COR-L47 (cell line): ENCODE measurements at regions not wholly inside any gene's neighbourhood (a gene's known extent, or its start where the extent isn't known, plus 50 kb on each side); places are given as distances from the start of the nearest gene placed in this dataset.

ENCODE experiments used
- DNase-seq: peaks from one replicate; lab custom pipeline; 2025; lab: John Stamatoyannopoulos, UW

DNA sequence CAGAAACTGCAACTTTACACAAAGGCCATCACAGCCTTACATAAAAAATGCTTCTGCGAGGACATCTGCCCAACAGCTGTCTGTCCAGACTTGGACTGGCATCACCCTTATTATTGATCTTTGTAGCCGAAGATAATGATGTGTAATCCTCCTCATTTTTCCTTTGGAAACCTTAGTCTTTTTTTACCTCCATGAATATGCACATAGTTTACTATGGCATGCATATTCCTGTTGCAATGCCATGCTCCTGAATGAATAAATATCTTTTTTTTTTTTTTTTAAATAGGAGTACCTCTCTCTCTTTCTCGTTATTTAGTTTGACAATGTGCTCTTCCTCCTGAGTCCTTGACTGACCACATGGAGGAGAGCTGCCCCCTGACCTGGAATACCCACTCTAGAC, 409.6 kb upstream of the USP24 start:
- no peak for DNase-seq

DNA sequence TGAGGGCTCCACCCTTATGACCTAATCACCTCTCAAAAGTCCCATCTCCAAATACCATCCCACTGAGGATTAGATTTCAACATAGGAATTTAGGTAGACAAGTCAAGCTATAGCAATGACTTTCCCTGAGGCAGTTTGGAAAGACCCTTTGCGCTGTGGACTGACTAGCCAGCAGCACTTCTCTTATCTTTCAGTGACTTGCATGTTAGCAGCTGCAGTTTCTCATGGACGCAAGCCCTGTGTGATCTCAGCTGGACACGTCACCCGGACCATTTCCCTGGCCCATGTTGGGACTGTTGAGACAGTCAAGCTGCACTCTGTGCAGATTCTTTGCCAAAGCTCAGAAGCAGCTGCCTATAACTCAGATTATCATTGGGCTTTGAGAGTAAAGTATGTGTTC, 408.1 kb upstream of the USP24 start:
- DNase-seq = no peak

- no peak for DNase-seq
Measured at GRCh38 chr1:55622074-55622473, 406.9 kb upstream of the USP24 start.

- no peak for DNase-seq
Measured at GRCh38 chr1:55618199-55618598, 403.0 kb upstream of the USP24 start.

DNA sequence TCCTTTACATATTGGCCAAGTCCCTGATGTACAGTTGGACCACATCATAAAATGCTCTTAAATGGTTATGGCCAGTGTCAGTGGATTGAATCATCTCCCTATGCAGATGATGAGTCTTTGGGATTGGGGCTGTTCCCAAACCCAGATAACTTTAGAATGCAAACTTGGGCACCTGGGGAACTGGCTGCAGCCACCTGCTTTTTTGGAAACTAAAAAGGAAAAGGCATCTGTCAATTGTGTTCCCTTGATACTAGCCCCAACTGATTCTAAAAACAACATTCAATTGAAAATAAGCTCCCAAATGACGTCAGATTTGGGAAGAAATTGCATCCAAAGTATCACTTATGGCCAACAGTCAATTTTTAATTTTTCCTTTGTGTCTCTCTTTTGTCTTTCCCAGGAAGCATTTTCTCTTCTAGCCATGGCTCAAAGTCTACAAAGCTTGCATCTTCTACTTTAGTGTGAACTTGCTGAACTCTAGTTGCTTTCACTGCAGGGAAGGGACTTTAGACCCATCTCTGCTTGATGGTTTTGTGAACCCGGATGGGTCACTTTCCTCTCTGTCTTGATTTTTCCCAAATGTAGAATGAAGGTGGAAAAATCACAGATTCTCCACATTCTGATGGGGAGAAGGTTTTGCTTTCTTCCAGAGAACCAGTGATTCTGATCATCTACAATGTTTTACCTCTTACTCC, 402.3 kb upstream of the USP24 start:
- no peak for DNase-seq

- no peak for DNase-seq
Measured at GRCh38 chr1:55612988-55613387, 397.8 kb upstream of the USP24 start.

DNA sequence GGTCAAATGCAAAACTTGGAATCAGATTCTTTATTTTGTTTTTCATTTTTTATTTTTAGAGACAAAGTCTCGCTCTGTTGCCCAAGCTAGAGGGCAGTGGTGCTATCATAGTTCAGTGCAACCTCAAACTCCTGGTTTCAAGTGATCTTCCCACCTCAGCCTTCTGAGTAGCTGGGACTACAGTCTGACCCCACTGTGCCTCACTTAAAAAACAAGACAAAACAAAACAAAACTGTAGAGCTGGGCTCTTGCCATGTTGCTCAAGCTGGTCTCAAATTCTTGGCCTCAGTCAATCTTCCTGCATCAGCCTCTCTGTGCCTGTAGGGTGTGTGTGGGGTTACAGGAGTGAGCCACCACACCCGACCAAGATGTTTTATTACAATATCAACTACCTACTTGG, 396.0 kb upstream of the USP24 start:
- no peak for DNase-seq

GRCh38 chr1:55610203-55610602, 395.0 kb upstream of the USP24 start:
- no peak for DNase-seq

DNA sequence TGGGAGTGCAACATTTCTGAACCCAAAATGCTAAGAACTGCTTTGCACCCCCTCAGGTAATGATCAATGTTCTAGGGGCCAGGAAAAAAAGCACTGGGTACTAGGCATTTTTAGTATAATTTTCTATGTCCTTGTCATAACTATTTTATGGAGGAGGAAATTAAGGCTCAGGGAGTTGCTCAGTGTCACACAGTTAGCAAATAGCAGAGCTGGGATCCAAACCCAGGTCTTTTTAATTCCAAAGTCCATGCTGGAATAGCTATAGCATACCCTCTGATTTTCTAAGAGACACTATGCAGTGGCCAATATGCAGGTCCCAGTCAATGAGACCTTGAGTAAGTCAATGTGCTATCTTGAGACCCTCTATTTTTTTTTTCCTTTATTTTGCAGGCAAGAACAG, 394.5 kb upstream of the USP24 start:
- no peak for DNase-seq

- DNase-seq = no peak
Measured at GRCh38 chr1:55605155-55605554, 390.0 kb upstream of the USP24 start.

DNA sequence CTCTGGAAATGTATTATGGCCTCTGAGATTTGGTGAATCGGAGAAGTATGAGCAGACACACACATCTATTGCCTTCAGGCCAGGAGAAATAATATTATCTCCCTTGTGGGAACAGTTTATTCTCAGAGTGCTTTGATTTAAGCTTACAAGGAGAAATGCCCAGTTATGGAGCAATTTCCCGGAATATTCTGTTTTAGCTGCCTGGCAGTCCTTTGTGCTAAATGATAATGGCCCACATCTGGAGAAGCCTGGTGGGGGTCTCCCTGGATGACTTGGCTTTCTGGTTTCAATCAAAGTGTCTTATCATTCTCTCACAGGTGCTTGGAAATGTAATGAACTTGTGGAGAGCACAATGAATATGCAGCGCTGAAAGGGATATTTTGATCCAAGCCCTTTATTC, 389.6 kb upstream of the USP24 start:
- no peak for DNase-seq

DNA sequence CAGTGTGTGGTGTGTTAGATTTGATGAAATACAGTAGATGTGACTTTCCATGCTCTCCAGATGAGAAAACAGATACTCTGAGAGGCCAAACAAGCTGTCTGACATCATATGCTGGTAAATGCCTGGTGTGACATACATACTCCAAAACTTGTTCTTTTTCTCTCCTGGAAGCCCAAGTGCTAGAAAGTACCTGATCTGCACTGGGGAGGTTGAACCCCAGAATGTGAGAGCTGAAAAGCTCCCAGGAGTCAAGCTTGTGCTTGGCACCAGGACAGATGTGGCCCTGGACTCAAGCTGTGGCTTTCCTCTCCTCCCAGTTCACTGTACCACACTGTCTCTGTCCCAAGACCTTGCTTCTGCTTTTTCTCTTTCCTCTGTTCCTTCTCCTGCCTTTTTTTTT, 389.0 kb upstream of the USP24 start:
- DNase-seq = no peak

- DNase-seq = no peak
Measured at GRCh38 chr1:55600242-55600641, 385.1 kb upstream of the USP24 start.

- DNase-seq = no peak
Measured at GRCh38 chr1:55597910-55598309, 382.7 kb upstream of the USP24 start.

DNA sequence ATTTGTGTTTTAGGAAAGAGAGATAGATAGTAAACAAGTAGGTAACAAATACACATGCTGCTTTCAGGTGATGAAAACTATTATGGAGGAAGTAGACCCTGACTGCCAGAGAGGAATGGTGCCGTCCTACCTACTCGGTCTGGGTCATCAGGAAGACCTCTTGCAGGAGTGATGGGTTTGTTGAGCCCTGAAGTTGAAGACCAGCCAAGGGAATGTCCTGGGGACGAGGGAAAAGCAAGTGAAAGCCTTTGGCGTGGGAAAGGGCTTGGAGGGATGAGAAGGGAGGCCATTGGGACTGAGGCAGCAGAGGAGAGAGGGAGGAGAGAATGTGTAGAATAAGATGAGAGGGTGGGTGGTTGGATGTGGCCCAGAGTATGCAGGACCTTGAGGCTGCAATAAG, 379.5 kb upstream of the USP24 start:
- no peak for DNase-seq

DNA sequence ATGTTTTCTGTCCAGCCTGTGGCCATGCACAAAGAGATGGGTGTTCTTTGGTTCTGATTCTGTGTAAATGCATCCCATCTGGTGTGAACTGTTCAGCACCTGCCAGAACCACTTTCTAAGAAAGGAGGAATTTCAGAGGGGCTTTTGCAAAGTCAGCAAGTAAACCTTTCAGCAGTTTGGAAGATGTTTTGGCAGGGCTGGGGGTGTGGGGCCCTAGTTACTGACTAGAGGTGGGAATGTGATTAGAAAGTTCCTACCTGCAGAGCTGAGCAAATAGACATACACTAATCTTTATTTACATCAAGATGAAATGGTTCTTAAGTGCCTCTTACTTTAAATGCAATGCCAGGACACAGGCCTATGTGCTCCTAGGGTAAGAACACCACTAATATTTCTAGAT, 378.1 kb upstream of the USP24 start:
- no peak for DNase-seq

GRCh38 chr1:55592122-55592521, 377.0 kb upstream of the USP24 start:
- DNase-seq = no peak

DNA sequence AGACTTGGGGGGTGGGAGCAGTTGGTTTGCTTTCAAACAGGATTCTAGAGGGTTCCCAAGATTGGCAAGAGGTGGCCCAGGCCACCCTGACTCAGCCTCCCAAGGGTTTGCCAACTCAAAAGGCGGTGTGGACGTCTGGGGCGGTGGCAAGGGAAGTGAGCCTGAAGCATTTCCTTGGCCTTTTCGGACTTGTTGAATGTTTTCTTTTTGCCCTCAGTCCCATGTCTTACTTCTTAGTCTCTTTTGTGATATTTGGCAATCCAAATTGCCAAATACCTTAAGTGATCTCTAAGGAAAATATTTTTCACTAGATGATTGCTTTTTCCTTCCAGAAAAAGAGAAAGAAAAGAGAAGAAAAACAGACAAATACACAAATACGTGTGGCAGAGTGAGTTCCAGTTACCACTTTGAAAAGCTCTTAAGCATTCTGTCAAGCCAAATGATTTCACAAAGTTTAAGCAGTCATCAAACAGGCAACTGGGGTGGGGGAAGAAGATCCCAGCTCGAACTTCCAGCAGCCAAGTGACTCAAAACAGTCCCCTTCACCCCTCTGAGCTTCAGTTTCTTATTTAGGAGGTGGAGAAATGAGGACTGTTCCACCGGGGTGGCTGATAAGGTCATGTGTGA, 374.6 kb upstream of the USP24 start:
- no peak for DNase-seq

DNA sequence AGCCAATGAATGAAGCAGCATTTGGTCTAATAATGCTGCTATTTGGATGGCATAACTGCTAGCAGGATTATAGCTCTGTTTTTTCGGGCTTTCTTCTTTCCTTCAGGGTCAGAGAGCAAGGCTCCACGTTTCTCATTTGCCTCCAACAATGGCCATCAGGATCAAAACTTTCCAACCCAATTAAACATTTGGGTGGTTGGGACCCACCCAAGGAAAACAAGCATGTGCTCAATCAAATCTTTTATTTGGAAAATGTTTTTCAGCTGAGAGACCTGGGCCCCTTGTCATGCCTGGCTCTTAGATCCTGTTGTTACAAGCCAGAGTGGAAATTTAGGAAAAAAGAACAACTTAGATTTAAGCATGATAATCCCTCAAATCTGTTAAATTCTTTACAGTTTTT, 373.1 kb upstream of the USP24 start:
- DNase-seq = no peak

DNA sequence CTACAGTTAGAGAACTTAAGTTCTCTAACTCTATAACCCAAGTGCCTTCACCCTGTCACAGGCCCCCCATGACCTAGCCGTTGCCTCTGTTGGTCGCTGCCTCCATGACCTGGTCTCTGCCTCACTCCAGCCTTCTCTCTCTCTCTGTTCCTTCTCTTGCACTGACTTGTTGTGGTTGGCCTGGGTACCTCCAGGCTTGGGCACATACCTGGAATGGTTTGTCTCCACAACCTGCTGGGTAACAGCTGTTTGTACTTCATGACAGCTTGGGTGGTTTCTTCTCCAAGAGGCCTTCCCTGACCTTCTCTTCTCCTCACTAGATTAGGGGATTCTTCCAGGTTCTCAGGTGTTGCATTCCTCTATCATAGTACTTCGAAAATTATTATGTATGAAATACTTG, 371.6 kb upstream of the USP24 start:
- DNase-seq = no peak

DNA sequence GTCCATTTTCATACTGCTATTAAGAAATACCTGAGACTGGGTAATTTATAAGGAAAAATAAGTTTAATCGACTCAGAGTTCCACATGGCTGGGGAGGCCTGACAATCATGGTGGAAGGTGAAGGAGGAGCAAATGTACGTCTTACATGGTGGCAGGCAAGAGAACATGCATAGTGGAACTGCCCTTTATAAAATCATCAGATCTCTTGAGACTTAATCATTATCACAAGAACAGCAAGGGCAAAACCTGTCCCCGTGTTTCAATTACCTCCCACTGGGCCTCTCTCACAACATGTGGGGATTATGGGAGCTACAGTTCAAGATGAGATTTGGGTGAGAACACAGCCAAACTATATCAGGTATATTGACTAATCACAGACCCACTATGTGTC, 370.2 kb upstream of the USP24 start:
- no peak for DNase-seq

GRCh38 chr1:55584526-55585401, 369.6 kb upstream of the USP24 start:
- DNase-seq = peak; percentile 78

DNA sequence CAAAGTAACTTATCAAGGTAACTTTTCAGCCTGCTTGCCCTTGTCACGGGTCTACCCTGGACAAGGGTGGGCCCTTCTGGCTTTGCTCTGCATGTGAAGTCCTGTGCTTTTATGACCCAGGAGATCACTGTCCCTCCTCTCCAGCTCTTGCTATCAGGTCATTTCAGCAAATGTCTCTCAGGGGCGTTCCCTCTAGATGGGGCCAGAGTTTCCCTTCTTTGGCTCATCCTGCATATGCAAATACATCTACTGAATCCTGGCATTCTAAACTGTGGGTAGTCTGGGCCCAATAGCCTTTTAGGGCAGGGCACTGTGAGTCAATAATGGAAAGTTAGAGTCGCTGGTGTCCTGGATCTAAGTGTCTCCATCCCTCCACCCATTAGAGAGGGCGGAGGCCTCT, 366.9 kb upstream of the USP24 start:
- no peak for DNase-seq
